ENCODE measurements at regions not wholly inside any gene's neighbourhood (a gene's known extent, or its start where the extent isn't known, plus 50 kb on each side); places are given as distances from the start of the nearest gene placed in this dataset.

DNA sequence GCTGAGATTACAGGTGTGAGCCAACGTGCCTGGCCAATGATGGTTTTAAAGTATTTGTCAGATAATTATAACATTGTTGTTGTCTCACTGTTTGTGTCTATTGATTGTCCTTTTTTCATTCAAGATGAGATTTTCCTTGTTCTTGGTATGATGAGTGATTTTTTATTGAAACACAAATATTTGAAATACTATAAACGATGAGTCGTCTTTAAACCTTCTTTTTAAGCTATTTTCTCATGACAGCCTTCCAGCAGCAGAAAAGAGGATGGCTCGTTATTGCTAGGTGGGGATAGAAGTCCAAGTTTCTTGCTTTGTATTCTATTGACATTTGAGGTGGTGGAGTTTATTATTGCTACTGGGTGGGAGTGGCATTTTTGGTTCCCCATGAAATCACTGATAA is 61.7 kb upstream of the MDFIC2 start:
- Histone ChIP-seq H2AFZ (ENCODE audit: low read length) (no peak overlapping the region), H3F3A (ENCODE audit: insufficient read depth, low read length) (no peaks in the 10 kb centered on the region), H3K4me1 (ENCODE audit: insufficient read depth, low read length, severe bottlenecking) (no peaks in the 10 kb centered on the region), H3K27me3 (ENCODE audit: insufficient read depth, low read length) (no peaks in the 10 kb centered on the region), H3K9me3 (ENCODE audit: low read length) (no peaks in the 10 kb centered on the region), H3K36me3 (ENCODE audit: insufficient read depth, low read length) (no peaks in the 10 kb centered on the region), H3K9me2 (ENCODE audit: low read depth, low read length) (no peaks in the 10 kb centered on the region), H3K79me2 (ENCODE audit: insufficient read depth, low read length) (no peaks in the 10 kb centered on the region), H3K9ac (ENCODE audit: low read length) (no peak overlapping the region), H3K4me3 (ENCODE audit: low read depth, low read length, poor library complexity, severe bottlenecking) (no peak overlapping the region), H3K4me2 (ENCODE audit: low read length) (no peak overlapping the region), H4K20me1 (ENCODE audit: insufficient read depth, low read length) (no peaks in the 10 kb centered on the region), H3K27ac (ENCODE audit: low read depth, low read length, poor library complexity, severe bottlenecking) (no peak overlapping the region)
- no peak for TF ChIP-seq EZH2 (IDR thresholded peaks at IDR 0.05; ENCODE audit: borderline replicate concordance, low read length)
- TF ChIP-seq, protein P1, sequence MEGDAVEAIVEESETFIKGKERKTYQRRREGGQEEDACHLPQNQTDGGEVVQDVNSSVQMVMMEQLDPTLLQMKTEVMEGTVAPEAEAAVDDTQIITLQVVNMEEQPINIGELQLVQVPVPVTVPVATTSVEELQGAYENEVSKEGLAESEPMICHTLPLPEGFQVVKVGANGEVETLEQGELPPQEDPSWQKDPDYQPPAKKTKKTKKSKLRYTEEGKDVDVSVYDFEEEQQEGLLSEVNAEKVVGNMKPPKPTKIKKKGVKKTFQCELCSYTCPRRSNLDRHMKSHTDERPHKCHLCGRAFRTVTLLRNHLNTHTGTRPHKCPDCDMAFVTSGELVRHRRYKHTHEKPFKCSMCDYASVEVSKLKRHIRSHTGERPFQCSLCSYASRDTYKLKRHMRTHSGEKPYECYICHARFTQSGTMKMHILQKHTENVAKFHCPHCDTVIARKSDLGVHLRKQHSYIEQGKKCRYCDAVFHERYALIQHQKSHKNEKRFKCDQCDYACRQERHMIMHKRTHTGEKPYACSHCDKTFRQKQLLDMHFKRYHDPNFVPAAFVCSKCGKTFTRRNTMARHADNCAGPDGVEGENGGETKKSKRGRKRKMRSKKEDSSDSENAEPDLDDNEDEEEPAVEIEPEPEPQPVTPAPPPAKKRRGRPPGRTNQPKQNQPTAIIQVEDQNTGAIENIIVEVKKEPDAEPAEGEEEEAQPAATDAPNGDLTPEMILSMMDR (IDR thresholded peaks at IDR 0.05; ENCODE audit: low read length): no peak

All from OCI-LY1 (cell line).